IMR-90 (cell line): ENCODE measurements at regions not wholly inside any gene's neighbourhood (a gene's known extent, or its start where the extent isn't known, plus 50 kb on each side); places are given as distances from the start of the nearest gene placed in this dataset.
"Not testable (repeated sequence)": the region's sequence is repeated elsewhere in the genome, so short reads cannot be mapped to it uniquely, and the experiment has no call there.

Experiments
- ATAC-seq: fragments of 200-7000 bp; cut with Tn5 transposase; 2 replicates; pipeline ENCODE4 v1.9.1; 2020; ENCODE audit warnings: low read depth, mild to moderate bottlenecking, moderate library complexity
- BruUV-seq: library from RNA; stranded (reverse); fragments of 400-500 nt; replicated peaks from 2 replicates; lab custom pipeline; 2021; lab: Mats Ljungman, UMichigan
- CTCF ChIA-PET: fragments of 300-600 bp; formaldehyde crosslinking; extraction: SDS; loops from one replicate; lab custom pipeline; 2021; ENCODE audit warnings: antibody characterized with exemption; lab: Yijun Ruan, JAX
- POLR2A ChIA-PET: fragments of 300-600 bp; sonication (Branson Sonifier 250); formaldehyde crosslinking; loops from one replicate; lab custom pipeline; 2022; ENCODE audit warnings: antibody characterized with exemption; ENCODE audit not compliant: unreplicated experiment; lab: Charles Lee
- DNase-seq: peaks from one replicate; pipeline ENCODE4 v3.0.0; 2013
- H2AFZ ChIP-seq: replicated peaks from 2 replicates; pipeline ENCODE3; 2013; ENCODE audit warnings: low read length, mild to moderate bottlenecking; ENCODE audit not compliant: poor library complexity
- H2AK5ac ChIP-seq: 2 replicates; pipeline ENCODE4 v1.6.1; 2013; ENCODE audit warnings: low read depth, low read length, inconsistent platforms
- H2AK9ac ChIP-seq: replicated peaks from 2 replicates; pipeline ENCODE3; 2013; ENCODE audit warnings: mild to moderate bottlenecking, low read depth, low read length, moderate library complexity; ENCODE audit not compliant: poor library complexity
- H2BK120ac ChIP-seq: 2 replicates; pipeline ENCODE4 v1.6.1; 2013; ENCODE audit warnings: low read depth, low read length, inconsistent platforms
- H2BK15ac ChIP-seq: 3 replicates; pipeline ENCODE4 v1.6.1; 2013; ENCODE audit warnings: low read depth, low read length, inconsistent platforms
- H2BK20ac ChIP-seq: 2 replicates; pipeline ENCODE4 v1.6.1; 2013; ENCODE audit warnings: low read depth, mild to moderate bottlenecking, inconsistent platforms, low read length, moderate library complexity
- H2BK5ac ChIP-seq: 2 replicates; pipeline ENCODE4 v1.6.1; 2013; ENCODE audit warnings: mild to moderate bottlenecking, low read depth, low read length, inconsistent platforms; ENCODE audit not compliant: poor library complexity, severe bottlenecking
- H3K14ac ChIP-seq: replicated peaks from 2 replicates; pipeline ENCODE4 v1.6.1; 2013; ENCODE audit warnings: low read depth, low read length, inconsistent platforms
- H3K18ac ChIP-seq: 2 replicates; pipeline ENCODE4 v1.6.1; 2013; ENCODE audit warnings: low read depth, low read length, control low read depth
- H3K23ac ChIP-seq: 2 replicates; pipeline ENCODE4 v1.6.1; 2013; ENCODE audit warnings: low read depth, low read length, inconsistent platforms
- H3K27ac ChIP-seq: 2 replicates; pipeline ENCODE4 v1.5.1; 2013; ENCODE audit warnings: mild to moderate bottlenecking, control low read depth, low read length; ENCODE audit not compliant: insufficient read depth
- H3K27me3 ChIP-seq: 2 replicates; pipeline ENCODE4 v1.6.1; 2013; ENCODE audit warnings: low read length; ENCODE audit not compliant: control insufficient read depth, insufficient read depth
- H3K36me3 ChIP-seq: 2 replicates; pipeline ENCODE4 v1.6.1; 2013; ENCODE audit warnings: low read length, mixed read lengths; ENCODE audit not compliant: control insufficient read depth, insufficient read depth
- H3K4ac ChIP-seq: 2 replicates; pipeline ENCODE4 v1.6.1; 2013; ENCODE audit warnings: low read depth, low read length, inconsistent platforms
- H3K4me1 ChIP-seq: 2 replicates; pipeline ENCODE4 v1.6.1; 2013; ENCODE audit warnings: low read length, mixed read lengths; ENCODE audit not compliant: control insufficient read depth, insufficient read depth
- H3K4me2 ChIP-seq: 2 replicates; pipeline ENCODE4 v1.6.1; 2013; ENCODE audit warnings: low read depth, mild to moderate bottlenecking, control low read depth, low read length, moderate library complexity
- H3K4me3 ChIP-seq: 2 replicates; pipeline ENCODE4 v1.5.1; 2013; ENCODE audit warnings: low read depth, mild to moderate bottlenecking, control low read depth, low read length, moderate library complexity; ENCODE audit not compliant: insufficient read depth
- H3K56ac ChIP-seq: 2 replicates; pipeline ENCODE4 v1.6.1; 2013; ENCODE audit warnings: low read length, inconsistent platforms; ENCODE audit not compliant: insufficient read depth; ENCODE audit errors: extremely low read depth
- H3K79me1 ChIP-seq, 2 experiments: 2 replicates each; pipeline ENCODE4 v1.6.1; 2013; ENCODE audit warnings: low read length in 2 of 2, inconsistent platforms in 1 of 2, low read depth in 1 of 2
- H3K9ac ChIP-seq: 2 replicates; pipeline ENCODE4 v1.6.1; 2013; ENCODE audit warnings: low read depth, low read length, control low read depth
- H3K9me1 ChIP-seq: 2 replicates; pipeline ENCODE4 v1.6.1; 2013; ENCODE audit warnings: low read length, inconsistent platforms; ENCODE audit not compliant: insufficient read depth
- H3K9me3 ChIP-seq: 2 replicates; pipeline ENCODE4 v1.6.1; 2013; ENCODE audit warnings: low read length; ENCODE audit not compliant: control insufficient read depth, insufficient read depth
- H4K20me1 ChIP-seq: 2 replicates; pipeline ENCODE4 v1.6.1; 2013; ENCODE audit warnings: low read length, inconsistent platforms; ENCODE audit not compliant: insufficient read depth
- H4K5ac ChIP-seq: 2 replicates; pipeline ENCODE4 v1.6.1; 2013; ENCODE audit warnings: mild to moderate bottlenecking, low read depth, low read length, control low read depth
- H4K8ac ChIP-seq, 2 experiments: 2 replicates each; pipeline ENCODE4 v1.6.1; 2013; ENCODE audit warnings: low read depth in 2 of 2, low read length in 2 of 2, control low read depth in 1 of 2, inconsistent platforms in 1 of 2
- H4K91ac ChIP-seq: 2 replicates; pipeline ENCODE4 v1.6.1; 2013; ENCODE audit warnings: low read depth, low read length, inconsistent platforms; ENCODE audit not compliant: insufficient read depth
- BHLHE40 ChIP-seq: fragments of 150-350 bp; IDR thresholded peaks from 2 replicates; pipeline ENCODE4 v1.6.1; 2016; ENCODE audit warnings: mild to moderate bottlenecking, low read depth, low read length
- FOS ChIP-seq: fragments of 150-350 bp; IDR thresholded peaks from 2 replicates; pipeline ENCODE4 v1.6.1; 2016; ENCODE audit warnings: low read depth, low read length
- MAFK ChIP-seq: IDR thresholded peaks from 2 replicates; pipeline ENCODE4 v1.6.1; 2012; ENCODE audit warnings: low read depth, low read length, improper control_type of control experiment
- POLR2A ChIP-seq: IDR thresholded peaks from 2 replicates; pipeline ENCODE4 v1.6.1; 2012; ENCODE audit warnings: mild to moderate bottlenecking, low read depth, low read length
- RAD21 ChIP-seq: IDR thresholded peaks from 2 replicates; pipeline ENCODE4 v1.6.1; 2012; ENCODE audit warnings: low read length, improper control_type of control experiment
- RFX5 ChIP-seq: IDR thresholded peaks from 2 replicates; pipeline ENCODE4 v1.8.0; 2012; ENCODE audit warnings: low read depth, mild to moderate bottlenecking, low read length, moderate library complexity
- WGBS, 2 experiments: methylation state at CpG; one replicate each; pipeline versions ENCODE4 v1.1.5 to v1.1.7; 2013; ENCODE audit warnings: missing lambda C conversion rate in 2 of 2; ENCODE audit not compliant: insufficient read length in 1 of 2; ENCODE audit errors: extremely low coverage in 2 of 2; 5-methylcytosine and 5-hydroxymethylcytosine counted together
- dilution Hi-C: fragments of 300-500 bp; cut with HindIII; formaldehyde crosslinking; loops from one replicate; pipeline ENCODE4 v1.14.3; 2018; ENCODE audit warnings: low sequenced_read_pairs; ENCODE audit not compliant: unreplicated experiment
- in situ Hi-C: fragments of 300-500 bp; cut with MboI; formaldehyde crosslinking; loops from 3 replicates; pipeline ENCODE4 v1.14.3; 2019; ENCODE audit warnings: low sequenced_read_pairs, inconsistent platforms, mixed read lengths
- intact Hi-C: fragments of 100-400 bp; cut with micrococcal nuclease; formaldehyde crosslinking; loops from 2 replicates; pipeline ENCODE4 v1.10.0; 2022

DNA sequence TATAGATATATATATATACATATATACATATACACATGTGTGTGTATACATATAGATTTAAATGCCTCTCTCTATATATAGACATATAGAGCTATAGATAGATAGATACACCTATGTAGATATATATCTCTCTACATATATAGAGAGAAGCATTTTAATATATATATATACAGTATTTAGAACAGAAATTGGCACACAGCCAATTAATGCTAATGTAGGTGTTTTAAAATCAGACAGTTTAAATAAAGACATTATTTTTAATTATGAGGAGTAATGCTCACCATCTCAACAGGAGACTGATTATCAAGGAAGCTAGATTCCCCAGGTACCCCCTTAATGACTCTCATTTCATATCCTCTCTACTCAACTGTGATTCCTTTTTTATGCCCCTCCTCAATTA lies 170.7 kb upstream of the CRIM1 start:
- no peak overlapping the region for H2BK15ac ChIP-seq
- ChIA-PET POLR2A (no interaction called here), CTCF (no interaction called here)
- no peak overlapping the region for H3K14ac ChIP-seq
- no peak overlapping the region for H2BK120ac ChIP-seq
- H2AK9ac ChIP-seq = no peak overlapping the region
- no peak overlapping the region for H3K27ac ChIP-seq
- no peak overlapping the region for H2BK5ac ChIP-seq
- no peaks in the 10 kb centered on the region for H3K79me1 ChIP-seq
- no peak overlapping the region for H3K18ac ChIP-seq
- no peak overlapping the region for H4K91ac ChIP-seq
- H3K9me3 ChIP-seq = peaks cover 2% of the 10 kb centered on the region; the same call in 1 of the 2 replicates
- H4K8ac ChIP-seq = no peak overlapping the region
- H4K20me1 ChIP-seq = no peaks in the 10 kb centered on the region
- H3K27me3 ChIP-seq = no peaks in the 10 kb centered on the region
- no peak overlapping the region for H3K23ac ChIP-seq
- H3K56ac ChIP-seq = no peak overlapping the region
- ATAC-seq = no peak
- H3K4me3 ChIP-seq = no peak overlapping the region
- in situ Hi-C loops = no loop called here
- intact Hi-C loops = no loop called here
- H3K9me1 ChIP-seq = no peaks in the 10 kb centered on the region
- no peak for DNase-seq
- H2AK5ac ChIP-seq = no peak overlapping the region
- H2BK20ac ChIP-seq = no peak overlapping the region
- H2AFZ ChIP-seq = no peak overlapping the region
- no peak overlapping the region for H3K4me2 ChIP-seq
- no TSS peak for BruUV-seq
- dilution Hi-C loops = no loop called here
- H4K5ac ChIP-seq = no peak overlapping the region
- H3K36me3 ChIP-seq = no peaks in the 10 kb centered on the region
- H3K9ac ChIP-seq = no peak overlapping the region
- no peak for TF ChIP-seq MAFK
- TF ChIP-seq POLR2A = no peak
- no peak for TF ChIP-seq RFX5
- no peak for TF ChIP-seq RAD21
- TF ChIP-seq BHLHE40 = no peak
- no peak for TF ChIP-seq FOS
- no peaks in the 10 kb centered on the region for H3K4me1 ChIP-seq
- H3K4ac ChIP-seq = no peak overlapping the region

DNA sequence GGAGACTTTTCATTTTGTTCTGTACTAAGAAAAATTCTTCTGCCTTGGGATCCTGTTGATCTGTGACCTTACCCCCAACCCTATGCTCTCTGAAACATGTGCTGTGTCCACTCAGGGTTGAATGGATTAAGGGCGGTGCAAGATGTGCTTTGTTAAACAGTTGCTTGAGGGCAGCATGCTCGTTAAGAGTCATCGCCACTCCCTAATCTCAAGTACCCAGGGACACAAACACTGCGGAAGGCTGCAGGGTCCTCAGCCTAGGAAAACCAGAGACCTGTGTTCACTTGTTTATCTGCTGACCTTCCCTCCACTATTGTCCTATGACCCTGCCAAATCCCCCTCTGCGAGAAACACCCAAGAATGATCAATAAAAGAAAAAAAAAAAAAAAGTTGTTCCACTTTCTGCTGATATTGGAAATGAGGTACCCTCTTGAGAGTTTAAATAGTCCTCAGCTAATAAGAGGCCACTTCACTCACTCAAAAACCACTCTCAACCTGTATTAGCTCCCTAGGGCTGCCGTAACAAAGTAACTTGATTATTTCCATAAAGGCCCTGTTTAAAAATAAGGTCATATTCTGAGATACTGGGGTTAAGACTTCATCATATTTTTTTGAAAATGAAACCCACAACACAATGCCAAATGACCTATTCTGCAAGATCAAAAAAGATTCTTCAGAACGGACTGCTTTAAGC lies 174.6 kb upstream of the CRIM1 start:
- H2AK9ac ChIP-seq, H4K91ac ChIP-seq, ATAC-seq, H3K4ac ChIP-seq, H3K27ac ChIP-seq, H3K9me1 ChIP-seq, H3K56ac ChIP-seq, H3K14ac ChIP-seq, H3K4me3 ChIP-seq, POLR2A ChIA-PET, CTCF ChIA-PET, H3K23ac ChIP-seq, in situ Hi-C loops, DNase-seq, H3K18ac ChIP-seq, H3K27me3 ChIP-seq, H2AK5ac ChIP-seq, H3K36me3 ChIP-seq, H2BK120ac ChIP-seq, H3K4me2 ChIP-seq, H4K5ac ChIP-seq, intact Hi-C loops, H2AFZ ChIP-seq, dilution Hi-C loops, H3K4me1 ChIP-seq, H4K20me1 ChIP-seq, H2BK5ac ChIP-seq, H2BK15ac ChIP-seq, H3K9me3 ChIP-seq, H4K8ac ChIP-seq, H3K9ac ChIP-seq, H3K79me1 ChIP-seq, H2BK20ac ChIP-seq, BruUV-seq: not testable (repeated sequence)
- 100% methylated on average over 1 of the region's 7 CpGs; no CpG with 5 or more reads in 1 of the 2 experiments for WGBS, 2 experiments
